Effector CD8-positive, alpha-beta T cell (primary cell): ENCODE measurements at regions not wholly inside any gene's neighbourhood (a gene's known extent, or its start where the extent isn't known, plus 50 kb on each side); places are given as distances from the start of the nearest gene placed in this dataset.

Experiments used
- DNase-seq: peaks from one replicate; lab custom pipeline; 2025; lab: John Stamatoyannopoulos, UW

DNA sequence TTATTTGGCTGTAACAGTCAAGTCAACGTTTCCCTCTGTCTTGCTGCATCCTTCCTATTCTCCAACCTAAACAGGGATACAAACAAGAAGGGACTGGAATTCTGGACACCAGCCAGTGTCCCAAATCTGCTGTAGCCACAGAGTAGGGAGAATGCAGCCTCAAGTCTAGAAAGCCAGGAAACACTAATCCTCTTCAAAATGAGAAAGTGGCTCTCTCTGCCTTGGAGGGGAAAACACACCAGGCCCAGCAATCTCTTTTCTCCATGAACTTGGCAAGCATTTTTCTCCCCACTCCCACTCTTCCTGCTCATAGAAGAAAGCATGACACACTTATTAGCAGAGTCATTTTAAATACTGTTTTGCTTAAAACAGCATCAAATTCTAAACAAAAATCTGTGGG lies 781.7 kb downstream of the SQOR start:
- no peak for DNase-seq

DNA sequence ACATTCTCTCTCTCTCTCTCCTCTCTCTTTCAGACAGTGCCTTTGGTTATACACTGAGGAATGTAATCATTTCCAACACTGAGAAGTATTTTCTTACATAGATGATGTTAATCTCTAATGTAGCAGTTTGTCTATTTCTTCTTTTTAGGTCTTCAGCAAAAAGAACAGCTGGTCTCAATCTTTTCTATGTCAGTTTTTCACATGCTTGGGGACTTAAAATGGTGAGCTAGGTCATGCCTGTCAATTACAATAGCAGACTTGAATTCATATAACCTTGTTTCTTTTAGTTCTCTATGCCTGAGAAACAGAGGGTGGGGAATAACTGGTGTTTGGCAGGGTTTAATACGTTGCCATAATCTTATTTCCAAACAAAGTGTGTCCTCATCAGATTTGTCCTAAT lies 786.2 kb downstream of the SQOR start:
- DNase-seq, result no peak

DNA sequence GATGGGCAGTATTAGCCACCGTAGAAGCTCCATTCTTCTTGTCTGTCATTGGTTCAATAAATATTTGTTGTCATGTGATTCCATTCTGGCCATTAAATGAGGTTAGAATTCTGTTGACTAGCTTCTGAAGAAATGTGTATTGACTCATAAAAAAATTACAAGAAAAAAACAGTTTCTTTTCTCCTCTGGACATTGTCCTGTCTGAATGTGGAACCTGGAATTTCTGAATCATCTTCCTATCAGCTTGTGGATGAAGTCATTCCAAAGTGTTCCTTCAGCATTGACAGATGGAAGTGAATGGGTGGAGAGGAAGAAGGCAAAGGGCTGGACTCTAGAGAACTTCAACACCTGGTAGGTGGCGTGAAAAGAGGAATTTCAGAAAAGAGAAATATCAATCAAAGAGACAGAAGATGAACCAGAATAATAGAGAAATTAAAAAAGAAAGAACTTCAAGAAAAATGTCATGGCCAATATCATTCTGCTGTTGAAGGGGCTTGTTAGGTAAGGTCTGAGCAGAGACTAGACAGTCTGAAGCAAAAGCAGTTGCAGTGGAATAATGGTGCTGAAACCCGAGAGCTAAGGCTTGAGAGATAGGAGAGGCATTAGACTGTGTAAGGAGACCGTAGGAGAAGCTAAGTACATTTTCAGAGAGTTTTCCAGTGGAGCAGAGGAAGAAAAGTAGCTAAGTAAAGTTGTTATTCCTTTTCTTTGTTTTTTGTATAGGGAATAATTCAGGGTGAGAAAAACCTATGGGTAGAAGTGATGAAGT lies 806.6 kb downstream of the SQOR start:
- DNase-seq, result no peak

DNA sequence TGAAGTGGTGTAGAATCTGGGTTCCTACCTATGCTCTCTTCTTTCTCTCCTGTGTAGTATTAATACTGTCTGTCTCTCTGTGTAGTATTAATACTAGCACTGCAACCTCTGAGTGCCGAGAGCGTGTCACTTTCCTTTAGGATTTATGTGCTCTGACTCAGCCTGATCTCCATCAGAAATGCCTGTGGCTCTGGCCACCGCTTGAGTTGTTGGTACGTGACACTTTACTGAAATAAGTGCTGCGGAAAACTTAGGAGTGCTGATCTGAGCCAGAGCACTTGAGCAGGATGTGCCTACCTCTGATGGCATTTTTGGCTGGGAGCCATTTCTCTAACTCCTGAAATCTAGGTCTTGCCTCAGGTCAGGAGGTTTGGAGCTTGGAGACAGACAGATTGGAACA lies 807.4 kb downstream of the SQOR start:
- DNase-seq, result no peak

DNA sequence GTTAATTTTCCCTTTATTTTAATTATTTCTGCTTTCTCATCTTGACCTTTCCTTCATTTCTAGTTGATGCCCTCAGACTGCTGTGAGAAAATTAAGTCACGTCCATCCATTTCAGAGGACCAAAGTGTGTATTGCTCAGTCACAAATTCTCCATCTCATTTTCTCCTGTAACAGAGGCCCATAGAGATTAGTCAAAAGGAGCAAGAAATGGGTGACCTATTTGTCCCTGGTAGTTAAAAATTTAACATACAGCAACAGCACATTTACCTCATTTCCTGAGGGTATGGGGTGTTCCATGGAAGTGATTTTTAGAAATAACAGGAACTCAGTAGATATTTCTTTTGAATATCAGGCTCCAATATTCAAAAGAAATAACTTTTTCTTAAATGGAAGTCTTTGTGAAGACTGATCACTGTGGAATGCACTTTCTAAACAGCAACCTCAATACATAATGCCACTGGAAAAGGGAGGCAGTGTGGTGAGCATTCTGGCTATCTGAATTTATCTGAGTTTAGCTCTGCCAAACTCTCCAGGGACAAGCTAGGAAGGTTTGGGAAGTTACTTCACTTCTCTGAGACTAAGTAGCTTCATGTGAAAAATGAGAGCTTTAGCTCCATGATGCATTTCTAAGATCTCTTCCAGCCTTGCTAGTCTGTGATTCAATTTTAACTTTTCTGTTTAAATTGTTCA lies 808.2 kb downstream of the SQOR start:
- DNase-seq, result no peak

DNA sequence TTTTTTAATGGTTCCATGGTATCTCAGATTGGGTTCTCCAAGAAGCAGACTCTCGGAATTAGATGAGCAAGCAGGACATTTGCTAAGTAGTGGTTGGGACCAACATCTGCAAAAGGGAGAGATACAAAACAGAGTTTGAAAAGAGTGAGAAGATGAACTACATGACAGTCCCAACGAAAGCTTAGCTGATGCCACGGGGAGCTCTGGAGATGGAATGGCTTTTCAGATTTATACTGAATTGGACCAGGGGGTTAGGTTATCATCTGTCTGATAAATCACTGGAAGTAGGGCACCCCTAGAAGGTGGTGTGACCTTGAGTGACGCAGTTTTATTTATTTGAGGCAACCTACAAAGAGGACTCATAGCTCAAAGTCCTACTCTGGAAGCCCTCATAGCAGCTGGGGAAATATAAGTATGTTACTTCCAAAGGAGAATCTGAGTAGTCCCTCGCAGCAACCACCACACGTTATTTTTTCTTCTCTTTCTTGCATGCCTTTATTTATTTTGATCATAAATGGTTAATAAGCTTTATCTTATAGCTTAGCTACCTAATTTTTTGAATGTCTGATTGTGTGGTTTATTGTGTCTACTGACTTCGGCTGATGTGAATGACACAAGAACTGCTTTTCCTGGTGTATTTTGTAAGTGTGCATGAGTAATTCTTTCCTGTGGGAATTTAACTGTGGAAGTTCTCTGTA lies 815.4 kb downstream of the SQOR start:
- DNase-seq, result no peak

DNA sequence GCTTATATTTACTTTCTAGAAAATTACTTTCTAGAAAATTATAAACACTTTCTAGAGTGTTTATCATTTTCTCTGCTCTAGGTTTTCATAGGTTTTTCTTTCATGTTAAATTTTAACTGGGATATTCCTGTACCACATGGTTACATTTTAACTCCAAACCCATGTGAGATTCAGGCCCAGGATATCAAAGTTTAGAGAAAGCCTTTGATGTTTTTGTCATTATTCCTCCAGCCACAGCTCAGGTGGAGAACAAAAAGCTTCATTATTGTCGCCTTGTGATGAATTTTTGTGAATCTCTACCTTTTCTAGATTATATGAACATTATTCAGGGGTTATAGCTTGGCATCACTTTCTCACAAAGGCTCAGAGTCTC lies 816.0 kb downstream of the SQOR start:
- no peak for DNase-seq

DNA sequence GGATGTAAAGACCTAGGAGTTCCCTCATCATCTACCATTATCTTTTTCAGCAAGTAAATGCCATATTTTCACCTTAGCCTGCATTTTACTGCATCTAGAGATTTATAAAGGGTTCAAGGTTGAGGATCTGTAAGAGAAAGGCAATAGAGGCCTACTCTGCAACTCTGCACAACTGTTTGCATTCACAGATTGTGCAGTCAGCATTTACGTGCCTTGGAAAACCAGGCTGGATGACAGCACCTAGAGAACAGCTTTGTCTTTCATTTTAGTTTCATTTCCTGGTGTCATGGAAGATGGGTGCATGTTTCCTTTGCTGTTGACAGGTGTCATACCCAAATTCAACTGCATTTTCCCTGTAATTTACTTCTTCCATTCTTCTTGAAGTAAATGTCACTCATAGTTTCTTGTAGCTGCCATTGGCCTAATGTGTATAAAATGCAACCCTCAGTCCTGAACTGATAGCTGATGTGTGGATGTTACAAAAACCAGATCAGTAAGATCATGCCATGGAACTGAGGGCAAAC lies 817.5 kb downstream of the SQOR start:
- DNase-seq, result no peak

DNA sequence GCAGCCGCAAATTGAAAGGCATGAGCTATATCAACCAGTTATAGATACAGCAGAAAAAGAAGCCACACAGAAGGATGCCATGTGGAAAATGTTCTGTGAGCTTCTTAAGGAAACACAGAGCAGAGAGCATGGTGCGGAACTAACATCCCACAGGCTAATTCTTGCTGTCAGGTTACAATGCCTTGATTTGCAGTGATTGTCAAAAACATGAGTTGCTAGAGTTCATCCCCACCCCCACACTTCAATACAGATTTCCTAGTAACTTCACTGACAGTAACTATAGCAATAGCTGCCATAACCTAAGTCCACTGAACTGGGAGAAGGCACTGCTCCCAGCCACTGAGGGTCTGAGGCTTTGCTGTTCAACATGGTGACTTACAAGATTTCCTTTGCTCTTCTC lies 821.6 kb downstream of the SQOR start:
- no peak for DNase-seq

DNA sequence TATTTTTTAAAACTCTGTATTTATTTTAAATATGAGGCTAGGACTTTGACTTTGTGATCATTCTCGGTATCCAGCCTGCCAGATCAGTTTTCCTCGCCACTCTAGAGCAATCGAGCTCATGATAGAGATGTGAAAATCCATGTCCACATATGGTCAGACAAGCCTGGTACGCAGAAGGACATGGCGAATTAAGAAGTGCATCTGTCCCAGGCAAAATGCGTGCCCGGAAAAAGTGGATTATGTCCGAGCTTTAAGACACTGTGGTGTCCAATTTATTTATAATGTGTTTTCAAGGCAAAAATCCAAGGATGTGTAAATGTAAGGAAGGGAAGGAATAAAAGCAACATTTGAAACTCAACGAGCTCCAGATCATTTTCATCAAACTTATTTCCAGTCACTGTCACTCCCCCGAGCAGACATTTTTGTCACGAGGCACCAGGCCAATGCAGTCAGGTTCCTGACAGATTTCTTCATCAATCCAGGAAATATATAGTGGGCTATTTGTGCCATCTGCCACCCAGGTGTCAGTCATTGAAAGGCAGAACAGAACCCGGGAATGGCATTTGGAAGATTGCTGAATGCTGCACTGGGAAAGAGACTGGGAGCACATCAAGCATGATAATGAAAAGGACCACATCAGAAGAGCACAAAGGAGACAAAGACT lies 825.7 kb downstream of the SQOR start:
- no peak for DNase-seq

DNA sequence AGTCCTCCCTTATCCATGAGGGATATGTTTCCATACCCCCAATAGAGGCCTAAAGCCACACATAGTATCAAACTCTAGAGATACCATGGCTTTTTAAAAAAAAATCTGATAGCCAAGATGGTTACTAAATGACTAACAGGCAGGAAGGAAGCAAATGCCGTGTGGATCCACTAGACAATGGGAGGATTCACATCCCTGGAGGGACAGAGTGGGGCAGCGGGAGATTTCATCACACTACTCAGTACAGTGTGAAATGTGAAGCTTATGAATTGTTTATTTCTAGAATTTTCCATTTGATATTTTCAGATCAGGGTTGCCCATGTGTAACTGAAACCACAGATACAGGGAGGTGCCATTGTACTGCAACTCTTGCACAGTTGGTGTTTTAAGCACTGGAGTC lies 826.6 kb downstream of the SQOR start:
- no peak for DNase-seq

DNA sequence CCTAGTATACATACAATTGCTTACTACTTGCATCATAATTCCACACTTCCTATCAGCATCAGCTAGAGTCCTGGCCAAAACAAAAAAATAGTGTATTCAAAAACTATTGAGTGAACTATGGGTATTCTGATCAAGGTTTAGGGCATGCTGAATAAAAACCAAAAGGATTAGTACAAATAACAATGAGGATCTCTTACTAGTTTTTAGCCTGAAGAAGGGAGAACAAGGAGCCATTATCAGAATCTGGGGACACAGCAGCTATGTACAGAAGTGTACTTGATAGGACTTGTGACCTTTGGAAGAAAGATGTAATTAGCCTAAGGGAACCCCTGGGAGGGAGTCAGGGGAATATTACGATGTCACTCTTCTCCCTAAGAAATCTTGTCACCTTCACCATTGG lies 832.2 kb downstream of the SQOR start:
- no peak for DNase-seq

DNA sequence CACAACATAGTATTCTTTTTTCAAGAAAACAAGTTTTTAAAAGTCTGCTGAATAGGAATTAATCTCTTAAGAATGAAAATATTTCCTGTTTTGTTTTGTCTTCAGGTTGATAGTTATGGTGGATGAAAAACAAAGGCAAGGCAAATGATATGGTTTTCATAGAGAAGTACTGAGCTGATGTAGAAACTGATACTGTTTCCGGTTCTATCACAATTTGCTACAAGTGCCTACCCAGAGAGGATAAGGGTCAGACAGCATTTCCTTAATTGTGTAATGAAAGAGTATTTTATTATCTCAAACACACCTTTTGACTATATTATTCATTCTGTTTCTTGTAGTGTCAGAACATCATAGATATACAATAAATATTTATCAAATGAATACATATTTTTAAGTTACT lies 836.3 kb downstream of the SQOR start:
- no peak for DNase-seq

DNA sequence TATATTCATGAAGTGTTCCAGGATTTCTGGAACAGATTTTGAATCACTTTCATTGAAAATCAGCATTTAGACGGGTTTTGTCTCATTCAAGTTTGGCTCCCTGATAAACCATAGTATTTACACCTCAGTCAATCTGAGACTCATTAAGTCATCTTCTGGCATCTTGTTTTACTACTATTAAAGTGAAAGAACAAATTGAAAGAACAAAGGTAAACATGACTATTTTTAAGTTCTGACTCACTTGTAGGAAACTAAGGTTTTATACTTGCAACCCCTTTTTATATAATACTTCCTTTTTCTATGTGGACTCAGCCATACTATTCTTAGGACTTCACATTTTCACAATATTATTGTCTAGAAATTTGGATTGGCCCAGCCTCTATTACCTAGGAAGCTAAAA lies 854.4 kb downstream of the SQOR start:
- DNase-seq, result no peak

DNA sequence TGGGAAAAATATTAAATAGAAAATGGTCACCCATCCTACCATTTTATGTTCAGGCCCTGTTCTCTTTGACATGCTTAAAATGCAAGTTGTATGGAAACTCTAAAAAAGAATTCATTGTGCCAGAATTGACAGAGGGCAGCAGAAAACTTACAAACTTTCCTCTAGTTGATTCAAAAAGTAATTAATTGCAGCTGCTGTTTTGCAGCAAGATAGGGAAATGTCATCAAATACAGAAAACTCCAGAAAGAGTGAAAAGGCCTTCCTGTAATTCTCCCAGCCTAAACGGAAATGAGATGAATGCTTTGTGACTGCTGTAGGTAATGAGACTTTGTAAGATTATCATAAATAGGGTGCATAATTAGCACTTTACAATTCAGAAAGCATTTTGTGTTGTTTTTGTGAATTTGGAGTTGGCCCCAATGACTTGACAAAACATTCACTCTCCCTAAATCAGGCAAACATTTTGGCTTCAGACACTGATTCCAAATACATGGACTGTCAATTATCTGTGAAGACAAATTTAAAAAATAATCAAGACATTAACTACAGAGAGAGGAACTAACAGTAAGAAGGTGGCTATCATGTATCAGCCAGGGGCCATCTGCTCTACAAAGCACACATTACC lies 861.8 kb downstream of the SQOR start:
- DNase-seq, result no peak

DNA sequence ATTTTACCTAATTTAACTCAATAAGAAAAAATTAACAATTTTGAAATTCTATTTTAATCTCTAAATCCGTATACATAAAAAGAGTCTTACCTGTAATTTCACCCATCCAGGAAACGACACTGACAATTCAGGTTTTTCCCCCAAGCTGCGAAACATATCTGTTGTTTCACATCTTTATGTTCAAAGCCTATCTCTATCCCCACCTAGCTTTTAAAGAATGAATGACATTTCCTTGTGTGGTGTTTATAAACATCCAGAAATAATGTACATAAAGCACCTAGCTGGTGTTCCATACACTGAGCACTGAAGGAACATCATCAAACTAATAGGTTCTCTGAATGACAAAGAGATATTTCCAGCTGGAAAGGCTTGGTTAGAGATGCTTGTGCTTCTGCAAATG lies 867.8 kb downstream of the SQOR start:
- DNase-seq, result no peak

DNA sequence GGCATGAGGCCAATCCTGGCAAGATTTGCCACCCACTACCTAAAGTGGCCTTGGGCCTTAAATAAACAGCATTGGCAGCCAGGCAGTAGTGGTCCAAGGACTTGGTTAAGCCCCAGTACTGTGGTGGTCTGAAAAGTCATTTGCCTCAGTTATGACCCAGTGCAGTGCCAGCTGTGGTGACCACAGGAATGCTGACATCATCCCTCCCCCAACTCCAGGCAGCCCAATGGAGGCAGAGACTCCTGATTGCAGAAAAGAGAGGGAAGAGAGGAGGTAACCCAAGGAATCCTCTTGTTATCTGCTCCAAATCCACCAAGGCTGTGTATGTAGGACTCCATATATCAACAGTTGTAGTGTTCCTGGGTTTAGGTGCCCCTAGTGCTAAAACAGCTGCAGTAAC lies 883.6 kb downstream of the SQOR start:
- DNase-seq, result no peak

DNA sequence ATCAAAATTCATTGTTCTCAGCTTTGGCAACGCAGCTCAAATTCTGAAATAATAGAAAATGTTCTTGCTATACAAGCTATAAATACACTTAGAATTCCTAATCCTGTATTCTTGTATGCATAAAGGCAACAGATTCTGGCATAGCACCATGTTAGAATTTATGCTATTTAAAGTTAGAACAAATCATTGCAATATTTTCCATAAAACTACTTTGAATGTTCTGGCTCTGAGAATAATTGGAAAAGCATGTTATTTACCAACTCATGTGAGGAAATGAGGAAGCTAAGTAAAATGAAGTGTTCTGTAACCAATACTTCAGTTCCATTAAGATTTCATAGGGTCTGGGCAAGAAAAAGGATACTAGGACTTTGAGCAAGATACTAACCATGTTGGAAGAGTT lies 888.9 kb downstream of the SQOR start:
- DNase-seq, result no peak

DNA sequence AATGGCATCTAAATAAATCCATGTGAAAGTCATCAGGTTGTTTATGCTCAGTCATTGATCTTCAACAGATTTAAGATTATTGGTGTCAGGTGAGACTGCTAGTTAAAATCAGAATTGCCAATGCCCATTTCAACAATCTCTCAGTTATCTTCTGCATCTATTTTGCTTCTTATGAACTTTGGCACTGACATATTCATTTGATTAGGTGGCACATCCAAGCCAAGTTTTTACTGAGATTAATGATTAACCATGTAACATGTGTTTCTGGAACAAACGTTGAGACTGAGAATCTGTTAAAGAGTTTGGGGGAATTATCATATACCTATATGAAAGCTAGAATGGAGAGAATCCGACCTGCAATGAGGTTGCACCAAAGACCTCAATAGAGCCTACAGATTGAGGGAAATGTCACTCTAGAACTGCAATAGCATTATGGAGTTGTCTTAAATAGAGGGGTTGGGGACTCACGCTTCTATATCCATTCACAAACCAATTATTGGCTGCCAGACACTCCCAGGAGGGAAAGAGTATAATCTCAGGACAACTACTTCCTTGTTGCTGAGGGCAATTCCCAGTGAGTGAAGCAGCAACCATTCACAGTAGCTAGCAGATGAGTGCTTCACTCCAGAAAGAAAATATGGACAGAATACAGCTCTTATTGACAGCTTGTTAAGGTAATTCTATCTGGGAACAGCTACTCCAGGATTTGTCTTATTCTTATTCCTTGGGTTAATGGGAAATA lies 891.3 kb downstream of the SQOR start:
- DNase-seq, result no peak

DNA sequence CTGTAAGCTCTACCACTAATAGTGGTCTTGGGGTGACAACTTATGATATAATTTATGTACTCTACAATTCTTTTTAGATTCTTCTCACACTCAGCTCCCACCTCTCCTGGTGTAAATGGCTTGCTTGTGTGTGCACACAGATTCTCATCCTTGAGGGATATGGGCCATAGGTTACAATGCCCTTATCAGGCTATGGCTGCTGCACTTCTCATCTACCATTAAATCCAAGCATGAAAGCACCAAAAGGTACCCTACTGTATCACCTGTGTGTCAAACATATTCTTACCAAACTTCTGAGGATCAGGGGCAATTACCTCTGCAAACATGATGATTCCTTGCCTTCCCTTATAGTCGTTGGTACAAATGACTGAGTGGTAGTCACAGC lies 891.9 kb downstream of the SQOR start:
- DNase-seq, result no peak

DNA sequence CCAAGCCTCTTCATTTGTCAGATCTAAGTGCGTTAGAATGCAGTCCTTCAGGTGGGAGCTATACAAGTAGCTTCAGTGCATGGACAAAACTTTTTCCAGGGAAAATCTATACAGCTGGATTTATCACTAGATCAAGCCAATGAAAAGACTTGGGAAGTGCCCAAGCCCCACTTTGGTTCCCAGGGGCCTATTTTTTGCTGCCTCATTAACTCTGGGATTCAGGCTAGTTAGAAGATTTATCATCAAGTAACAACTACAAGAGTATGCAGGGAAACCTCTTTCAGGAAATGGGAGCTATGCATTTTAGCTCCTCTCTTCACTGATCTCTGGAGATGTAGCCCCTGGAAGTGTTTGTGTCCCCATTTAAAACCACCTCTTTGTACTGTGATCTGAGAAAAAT lies 908.8 kb downstream of the SQOR start:
- no peak for DNase-seq
